Subcutaneous abdominal adipose tissue (tissue), 5 donors: ENCODE measurements at regions not wholly inside any gene's neighbourhood (a gene's known extent, or its start where the extent isn't known, plus 50 kb on each side); places are given as distances from the start of the nearest gene placed in this dataset.

Experiments
- H3K27ac ChIP-seq: one replicate; pipeline ENCODE4 v1.7.0; 2013; ENCODE audit warnings: low read depth, mild to moderate bottlenecking, inconsistent platforms, low read length, moderate library complexity
- H3K27me3 ChIP-seq, 5 donors: one replicate each; pipeline ENCODE4 v1.7.0; 2013; ENCODE audit warnings: low read length in 5 of 5, inconsistent platforms in 1 of 5; ENCODE audit not compliant: control insufficient read depth in 5 of 5, insufficient read depth in 4 of 5
- H3K36me3 ChIP-seq, 5 donors: one replicate each; pipeline ENCODE4 v1.7.0; 2013; ENCODE audit warnings: low read length in 5 of 5; ENCODE audit not compliant: control insufficient read depth in 5 of 5, insufficient read depth in 5 of 5
- H3K4me1 ChIP-seq, 5 donors: one replicate each; pipeline ENCODE4 v1.7.0; 2013; ENCODE audit warnings: low read length in 5 of 5, mild to moderate bottlenecking in 3 of 5, moderate library complexity in 1 of 5; ENCODE audit not compliant: control insufficient read depth in 5 of 5, insufficient read depth in 5 of 5
- H3K4me3 ChIP-seq, 5 donors: one replicate each; pipeline ENCODE4 v1.7.0; 2013; ENCODE audit warnings: low read length in 5 of 5, low read depth in 1 of 5
- H3K9ac ChIP-seq, 5 donors: one replicate each; pipeline ENCODE4 v1.7.0; 2013; ENCODE audit warnings: low read length in 5 of 5, mild to moderate bottlenecking in 4 of 5, moderate library complexity in 3 of 5
- H3K9me3 ChIP-seq, 5 donors: one replicate each; pipeline ENCODE4 v1.7.0; 2013; ENCODE audit warnings: low read length in 5 of 5; ENCODE audit not compliant: control insufficient read depth in 5 of 5
- donor health status: healthy.
- donor health status: healthy.
- donor health status: healthy.
- donor health status: healthy.
- donor health status: healthy.

DNA sequence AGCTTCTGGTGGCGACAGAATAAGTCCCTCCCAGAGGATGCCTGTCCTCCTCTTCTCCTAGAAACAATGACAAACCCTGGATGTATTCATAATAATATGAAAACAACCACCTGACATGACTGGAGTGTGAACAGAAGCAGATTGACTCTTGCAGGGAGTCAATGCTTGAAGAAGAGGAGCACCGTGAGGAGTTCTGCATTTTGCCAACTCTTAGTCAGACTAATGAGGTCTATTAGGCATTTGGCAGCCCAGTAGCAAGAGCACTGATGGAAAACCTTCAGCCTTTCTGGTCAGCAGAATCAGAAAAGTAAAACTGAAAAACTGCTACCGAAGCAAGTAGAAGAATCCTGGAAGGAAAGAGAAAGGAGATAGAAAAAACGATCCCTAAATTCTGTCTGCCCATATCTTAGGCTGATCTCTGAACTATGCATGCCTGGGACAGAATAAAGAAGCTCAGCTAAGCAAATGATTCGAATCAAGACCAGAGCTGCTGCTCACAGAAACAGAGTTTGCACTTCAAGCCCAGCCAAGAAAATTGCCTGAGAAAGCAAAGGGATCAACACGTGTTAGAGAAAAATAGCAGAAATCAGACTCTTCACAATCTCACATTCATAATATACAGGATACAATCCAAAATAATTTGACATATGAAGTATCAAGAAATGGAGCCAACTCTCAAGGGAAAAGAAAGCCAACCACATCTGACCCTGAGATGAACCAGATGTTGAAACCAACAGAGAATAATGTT is 69.5 kb upstream of the OSMR start:
- H3K4me3 ChIP-seq, result no peak overlapping the region
- H3K4me1 ChIP-seq, result peaks cover 0 to 11% (median 0%) of the 10 kb centered on the region in 5 donors
- H3K9ac ChIP-seq, result no peak overlapping the region
- no peaks in the 10 kb centered on the region for H3K36me3 ChIP-seq
- peaks cover 0 to 5% (median 0%) of the 10 kb centered on the region in 5 donors for H3K27me3 ChIP-seq
- no peaks in the 10 kb centered on the region for H3K9me3 ChIP-seq
- no peak overlapping the region for H3K27ac ChIP-seq

DNA sequence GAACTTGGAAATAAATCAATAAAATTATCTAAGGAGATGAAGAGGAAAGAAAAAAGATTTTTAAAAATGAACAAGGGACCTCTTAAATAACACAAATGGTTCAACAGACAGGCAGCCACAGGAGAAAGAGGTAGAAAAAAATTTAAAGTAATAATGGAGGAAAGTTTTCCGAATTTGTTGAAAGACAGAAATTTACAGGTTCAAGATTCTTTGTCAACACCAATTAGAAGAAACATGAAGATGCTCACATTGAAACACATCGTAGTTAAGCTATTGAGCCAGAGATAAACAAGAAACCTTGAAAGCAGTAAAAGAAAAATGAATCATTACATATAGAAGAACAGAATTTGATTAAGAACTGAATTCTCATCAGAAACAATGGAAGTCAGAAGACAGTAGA is 68.7 kb upstream of the OSMR start:
- no peak overlapping the region for H3K27ac ChIP-seq
- no peaks in the 10 kb centered on the region for H3K9me3 ChIP-seq
- H3K9ac ChIP-seq, result no peak overlapping the region
- H3K4me1 ChIP-seq, result peaks cover 0 to 12% (median 0%) of the 10 kb centered on the region in 5 donors
- peaks cover 0 to 5% (median 0%) of the 10 kb centered on the region in 5 donors for H3K27me3 ChIP-seq
- no peak overlapping the region for H3K4me3 ChIP-seq
- H3K36me3 ChIP-seq, result no peaks in the 10 kb centered on the region

DNA sequence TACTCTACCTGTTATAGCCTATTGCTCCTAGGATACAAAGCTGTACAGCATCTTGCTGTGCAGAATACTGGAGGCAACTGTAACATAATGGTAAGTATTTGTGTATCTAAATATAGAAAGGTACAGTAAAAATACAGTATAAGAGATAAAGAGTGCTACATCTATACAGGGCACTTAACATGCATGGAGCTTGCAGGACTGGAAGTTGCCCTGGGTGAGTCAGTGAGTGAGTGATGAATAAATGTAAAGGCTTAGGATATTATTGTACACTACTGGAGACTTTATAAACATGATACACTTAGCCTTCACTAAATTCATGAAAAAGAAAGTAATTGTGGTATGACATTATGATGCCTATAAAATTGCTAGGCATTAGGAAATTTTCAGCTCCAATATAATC is 65.5 kb upstream of the OSMR start:
- H3K27ac ChIP-seq, result no peak overlapping the region
- no peak overlapping the region for H3K4me3 ChIP-seq
- H3K4me1 ChIP-seq, result peaks cover 0 to 25% (median 12%) of the 10 kb centered on the region in 5 donors
- no peak overlapping the region for H3K9ac ChIP-seq
- H3K27me3 ChIP-seq, result peaks cover 0 to 7% (median 0%) of the 10 kb centered on the region in 5 donors
- H3K9me3 ChIP-seq, result no peaks in the 10 kb centered on the region
- no peaks in the 10 kb centered on the region for H3K36me3 ChIP-seq

DNA sequence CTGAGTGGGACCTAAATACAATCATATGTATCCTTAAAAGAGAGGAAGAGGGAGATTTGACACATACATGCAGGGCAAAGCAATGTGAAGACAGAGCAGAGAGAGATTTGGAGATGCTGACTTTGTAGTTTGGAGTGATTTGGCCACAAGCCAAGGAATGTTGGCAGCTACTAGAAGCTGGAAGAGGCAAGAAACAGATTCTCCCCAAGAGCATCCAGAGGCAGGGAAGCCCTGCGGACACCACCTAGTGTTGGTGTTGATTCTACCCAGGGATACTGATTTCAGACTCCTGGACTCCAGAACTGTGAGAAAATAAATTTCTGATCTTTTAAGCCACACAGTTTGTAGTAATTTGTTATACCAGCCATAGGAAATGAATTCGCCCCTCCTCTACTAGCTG is 64.9 kb upstream of the OSMR start:
- Histone ChIP-seq H3K36me3 (no peaks in the 10 kb centered on the region), H3K9me3 (no peaks in the 10 kb centered on the region), H3K27ac (no peak overlapping the region), H3K4me1 (peaks cover 0 to 22% (median 12%) of the 10 kb centered on the region in 5 donors), H3K27me3 (peaks cover 0 to 3% (median 0%) of the 10 kb centered on the region in 5 donors), H3K4me3 (no peak overlapping the region), H3K9ac (no peak overlapping the region)

DNA sequence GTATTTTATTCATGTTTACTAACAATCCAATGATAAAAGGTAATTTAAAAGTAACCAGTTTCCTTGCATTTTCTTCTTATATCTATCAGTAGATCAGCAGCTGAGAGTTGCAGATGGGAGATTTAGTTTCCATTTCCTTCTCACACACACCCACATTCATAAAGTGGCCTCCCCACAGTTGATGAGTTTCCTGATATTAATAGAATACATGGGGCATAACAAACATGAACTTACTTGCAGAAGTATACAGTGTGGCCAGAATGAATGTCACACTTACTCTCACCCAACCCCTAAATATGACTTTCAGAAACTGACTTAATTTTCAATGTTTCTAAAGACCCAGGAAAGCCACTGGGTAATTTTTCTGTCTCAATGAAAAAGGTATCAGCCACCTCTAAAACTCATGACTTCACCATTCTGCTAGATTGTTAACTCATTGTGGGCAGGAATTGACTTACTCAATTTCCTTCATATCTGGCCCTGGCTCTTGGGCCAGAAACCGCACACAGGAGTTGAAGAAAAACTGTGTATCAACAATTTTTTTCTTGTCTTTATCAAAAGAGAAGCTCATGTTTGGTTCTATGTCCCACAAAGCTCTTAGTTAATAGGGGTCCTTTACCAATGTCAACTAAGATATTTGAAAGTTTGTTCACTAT is 63.5 kb upstream of the OSMR start:
- H3K4me3 ChIP-seq, result no peak overlapping the region
- no peaks in the 10 kb centered on the region for H3K36me3 ChIP-seq
- H3K27me3 ChIP-seq, result peaks cover 0 to 3% (median 0%) of the 10 kb centered on the region in 5 donors
- peaks cover 0 to 3% (median 0%) of the 10 kb centered on the region in 5 donors for H3K9me3 ChIP-seq
- no peak overlapping the region for H3K9ac ChIP-seq
- H3K27ac ChIP-seq, result no peak overlapping the region
- H3K4me1 ChIP-seq, result peaks cover 0 to 21% (median 8%) of the 10 kb centered on the region in 5 donors

DNA sequence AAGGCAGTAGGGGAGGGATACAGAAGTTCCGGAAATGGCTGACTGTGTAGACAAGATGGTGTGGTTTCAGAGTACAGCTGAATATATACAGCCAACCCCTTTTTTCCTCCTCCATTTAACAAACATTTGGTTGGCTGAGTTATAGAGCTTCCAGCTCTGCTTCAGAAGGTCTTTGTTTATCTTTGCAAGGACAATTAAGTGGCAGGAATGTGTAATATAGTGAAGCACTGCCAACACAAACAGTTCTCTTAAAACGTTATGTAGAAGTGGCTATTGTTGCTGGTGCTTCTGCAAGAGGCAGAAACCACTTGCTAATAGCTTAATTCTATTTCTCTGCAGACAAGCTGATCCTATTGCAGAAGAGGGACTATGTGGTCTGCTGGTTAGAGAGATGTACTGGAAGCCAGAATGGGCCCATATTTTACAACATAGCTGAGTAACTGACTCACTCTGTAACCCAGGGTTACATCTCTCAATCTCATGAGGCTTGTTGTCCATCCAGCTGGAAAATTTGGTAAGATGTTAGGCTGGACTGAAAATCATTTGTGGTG is 62.7 kb upstream of the OSMR start:
- no peak overlapping the region for H3K9ac ChIP-seq
- H3K36me3 ChIP-seq, result no peaks in the 10 kb centered on the region
- peak overlapping the region; percentile 11 for H3K27ac ChIP-seq
- H3K9me3 ChIP-seq, result peaks cover 0 to 3% (median 0%) of the 10 kb centered on the region in 5 donors
- H3K4me1 ChIP-seq, result peaks cover 0 to 21% (median 8%) of the 10 kb centered on the region in 5 donors
- no peak overlapping the region for H3K4me3 ChIP-seq
- H3K27me3 ChIP-seq, result peaks cover 0 to 3% (median 0%) of the 10 kb centered on the region in 5 donors

DNA sequence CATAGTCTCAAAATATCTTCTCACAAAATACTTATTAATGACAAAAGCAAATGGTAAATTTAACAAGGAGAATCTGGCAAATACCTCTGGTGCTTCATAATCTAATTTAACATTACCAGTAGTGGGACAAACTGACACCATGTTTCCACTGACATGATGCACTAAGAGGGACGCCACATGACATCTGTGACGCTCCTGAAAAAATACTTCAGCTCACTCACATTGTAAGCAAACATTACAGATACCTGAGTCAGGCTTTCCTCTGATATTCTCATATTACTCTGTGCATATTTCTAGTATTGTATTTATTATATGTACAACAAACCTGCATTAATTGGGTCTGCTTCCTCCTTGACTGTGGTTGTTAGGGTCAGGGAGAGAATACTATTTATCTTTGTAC is 56.7 kb upstream of the OSMR start:
- Histone ChIP-seq H3K9ac (no peak overlapping the region), H3K27ac (no peak overlapping the region)

DNA sequence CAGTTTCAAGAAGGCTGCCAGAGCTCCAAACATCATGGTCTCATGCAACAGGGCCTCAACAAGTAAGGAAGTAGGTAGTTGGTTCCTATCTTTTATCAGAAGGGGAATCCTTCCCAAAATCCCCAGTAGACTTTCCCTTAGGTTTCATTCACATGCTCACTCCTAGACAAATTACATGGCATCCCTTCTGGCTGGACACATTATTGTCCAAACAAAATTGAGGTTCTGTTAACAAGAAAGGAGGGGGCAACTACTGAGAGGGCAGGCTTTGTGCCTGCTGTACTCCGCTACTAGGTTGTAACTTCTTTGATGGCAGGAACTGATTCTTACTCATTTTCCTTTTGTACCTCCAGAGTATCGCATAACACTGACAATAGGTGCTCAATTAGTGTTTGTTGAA is 56.0 kb upstream of the OSMR start:
- Histone ChIP-seq H3K9ac (no peak overlapping the region), H3K4me3 (no peak overlapping the region), H3K36me3 (no peaks in the 10 kb centered on the region), H3K27ac (no peak overlapping the region), H3K9me3 (peaks cover 0 to 3% (median 0%) of the 10 kb centered on the region in 5 donors), H3K27me3 (peaks cover 0 to 5% (median 0%) of the 10 kb centered on the region in 5 donors), H3K4me1 (no peaks in the 10 kb centered on the region)

More for the DNA sequence above, 56.7 kb upstream of the OSMR start:
- Histone ChIP-seq H3K9me3 (peaks cover 0 to 3% (median 0%) of the 10 kb centered on the region in 5 donors), H3K27me3 (peaks cover 0 to 5% (median 0%) of the 10 kb centered on the region in 5 donors), H3K4me3 (no peak overlapping the region), H3K4me1 (no peaks in the 10 kb centered on the region), H3K36me3 (no peaks in the 10 kb centered on the region)

DNA sequence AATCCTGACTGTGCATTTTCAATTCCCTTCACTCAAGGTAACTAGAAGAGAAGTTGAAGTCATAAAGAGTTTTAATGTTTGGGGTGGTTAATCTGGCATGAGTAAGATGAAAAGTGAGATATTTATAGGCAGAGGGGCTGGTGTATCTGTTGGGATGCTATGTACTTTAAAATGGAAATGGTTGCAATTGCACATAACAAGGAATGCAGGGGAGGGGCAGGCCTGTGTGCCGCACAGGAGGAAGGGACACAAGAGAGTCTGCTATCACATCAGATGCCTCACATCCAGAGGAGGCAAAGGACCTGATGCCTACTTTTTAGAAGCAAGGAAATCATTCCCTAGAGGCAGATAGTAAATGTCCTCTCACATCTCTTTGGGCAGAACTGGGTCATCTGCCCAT is 55.5 kb upstream of the OSMR start:
- Histone ChIP-seq H3K9me3 (peaks cover 0 to 3% (median 0%) of the 10 kb centered on the region in 5 donors), H3K4me1 (no peaks in the 10 kb centered on the region), H3K27me3 (peaks cover 0 to 5% (median 0%) of the 10 kb centered on the region in 5 donors), H3K27ac (no peak overlapping the region), H3K4me3 (no peak overlapping the region), H3K9ac (no peak overlapping the region), H3K36me3 (no peaks in the 10 kb centered on the region)

DNA sequence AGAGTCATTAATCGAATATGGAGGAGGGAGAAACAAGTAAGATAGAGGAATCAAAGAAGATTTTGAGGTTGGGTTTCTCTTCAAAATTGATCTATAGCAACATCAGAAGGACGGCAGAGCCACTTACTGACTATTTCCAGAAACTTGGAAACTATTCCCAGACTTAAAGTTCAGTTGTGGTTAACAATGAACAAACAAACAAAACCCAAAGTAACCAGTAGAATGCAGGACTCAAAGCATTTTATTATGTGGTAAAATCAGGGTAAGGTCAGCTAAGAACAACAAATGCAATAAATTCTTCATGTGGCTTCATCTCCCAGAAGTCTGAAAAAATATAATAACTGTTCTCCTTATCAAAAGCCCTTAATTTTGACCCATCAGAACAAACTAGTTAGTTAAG is 54.9 kb upstream of the OSMR start:
- no peak overlapping the region for H3K27ac ChIP-seq
- peaks cover 0 to 5% (median 0%) of the 10 kb centered on the region in 5 donors for H3K27me3 ChIP-seq
- H3K36me3 ChIP-seq, result no peaks in the 10 kb centered on the region
- H3K9ac ChIP-seq, result no peak overlapping the region
- no peak overlapping the region for H3K4me3 ChIP-seq
- H3K4me1 ChIP-seq, result peaks cover 0 to 6% (median 2%) of the 10 kb centered on the region in 5 donors
- peaks cover 0 to 3% (median 0%) of the 10 kb centered on the region in 5 donors for H3K9me3 ChIP-seq
